ENCODE measurements at regions not wholly inside any gene's neighbourhood (a gene's known extent, or its start where the extent isn't known, plus 50 kb on each side); places are given as distances from the start of the nearest gene placed in this dataset.
"Not testable (repeated sequence)": the region's sequence is repeated elsewhere in the genome, so short reads cannot be mapped to it uniquely, and the experiment has no call there.

DNA sequence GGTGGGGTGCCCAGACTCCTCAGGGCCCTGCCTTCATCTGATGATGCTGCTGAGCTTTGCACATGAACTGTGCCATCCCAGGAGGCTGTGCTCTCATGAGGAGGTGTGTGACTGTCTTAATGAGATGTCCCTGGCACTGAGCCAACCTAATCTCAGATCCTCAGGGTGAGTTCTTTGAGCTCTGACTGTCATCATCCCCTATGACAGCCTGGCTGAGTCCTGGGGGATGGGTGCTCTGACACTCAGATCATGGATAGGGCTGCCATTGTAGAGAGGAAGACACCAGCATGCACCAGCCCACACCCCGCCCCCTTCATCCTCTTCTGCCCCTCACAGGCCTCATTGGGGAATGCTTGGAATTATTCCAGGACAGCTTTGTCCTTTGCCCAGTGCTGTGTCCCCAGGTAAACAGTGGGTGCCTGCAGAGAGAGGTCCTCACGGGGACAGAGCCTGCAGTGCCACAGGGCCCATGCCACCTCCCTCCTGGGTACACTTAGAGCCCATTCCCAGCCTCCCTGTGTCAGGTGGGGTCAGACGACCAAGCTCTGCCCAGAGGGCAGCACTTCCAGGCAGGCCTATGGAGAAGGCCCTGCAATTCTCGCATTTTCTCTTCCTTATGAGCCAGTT lies 310.1 kb upstream of the SFSWAP start:
- TF ChIP-seq, protein P1, sequence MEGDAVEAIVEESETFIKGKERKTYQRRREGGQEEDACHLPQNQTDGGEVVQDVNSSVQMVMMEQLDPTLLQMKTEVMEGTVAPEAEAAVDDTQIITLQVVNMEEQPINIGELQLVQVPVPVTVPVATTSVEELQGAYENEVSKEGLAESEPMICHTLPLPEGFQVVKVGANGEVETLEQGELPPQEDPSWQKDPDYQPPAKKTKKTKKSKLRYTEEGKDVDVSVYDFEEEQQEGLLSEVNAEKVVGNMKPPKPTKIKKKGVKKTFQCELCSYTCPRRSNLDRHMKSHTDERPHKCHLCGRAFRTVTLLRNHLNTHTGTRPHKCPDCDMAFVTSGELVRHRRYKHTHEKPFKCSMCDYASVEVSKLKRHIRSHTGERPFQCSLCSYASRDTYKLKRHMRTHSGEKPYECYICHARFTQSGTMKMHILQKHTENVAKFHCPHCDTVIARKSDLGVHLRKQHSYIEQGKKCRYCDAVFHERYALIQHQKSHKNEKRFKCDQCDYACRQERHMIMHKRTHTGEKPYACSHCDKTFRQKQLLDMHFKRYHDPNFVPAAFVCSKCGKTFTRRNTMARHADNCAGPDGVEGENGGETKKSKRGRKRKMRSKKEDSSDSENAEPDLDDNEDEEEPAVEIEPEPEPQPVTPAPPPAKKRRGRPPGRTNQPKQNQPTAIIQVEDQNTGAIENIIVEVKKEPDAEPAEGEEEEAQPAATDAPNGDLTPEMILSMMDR (IDR thresholded peaks at IDR 0.05) = not testable (repeated sequence)
- not testable (repeated sequence) for TF ChIP-seq POLR2A (IDR thresholded peaks at IDR 0.05)

Data from esophagus squamous epithelium (tissue), 4 donors.